Heart left ventricle (tissue), 16 donors: ENCODE measurements at regions not wholly inside any gene's neighbourhood (a gene's known extent, or its start where the extent isn't known, plus 50 kb on each side); places are given as distances from the start of the nearest gene placed in this dataset.

Experiments used
- ATAC-seq, 4 donors: fragments of 200-7000 bp; cut with Tn5 transposase; one replicate each; pipeline ENCODE4 v1.9.1; 2020 to 2022; ENCODE audit warnings: moderate library complexity in 4 of 4, mild to moderate bottlenecking in 3 of 4, moderate number of reproducible peaks in 1 of 4
- DNase-seq, 5 donors: peaks; one replicate each; pipeline ENCODE4 v3.0.0-alpha.2; 2020
- H3K27ac ChIP-seq, 12 donors: fragments of 200-600 bp; sonication (generic) in 4 of 12; one replicate each; pipeline versions ENCODE4 v1.5.0 to v1.8.0; 2016 to 2022; ENCODE audit warnings: mild to moderate bottlenecking in 2 of 12
- H3K27me3 ChIP-seq, 9 donors: fragments of 200-600 bp; sonication (generic) in 2 of 9; one replicate each; pipeline versions ENCODE4 v1.5.1 to v1.8.0; 2016 to 2022; ENCODE audit warnings: mild to moderate bottlenecking in 3 of 9
- H3K36me3 ChIP-seq, 9 donors: fragments of 200-600 bp; sonication (generic) in 2 of 9; one replicate each; pipeline versions ENCODE4 v1.5.0 to v1.8.0; 2018 to 2022; ENCODE audit warnings: mild to moderate bottlenecking in 2 of 9
- H3K4me1 ChIP-seq, 12 donors: fragments of 200-600 bp; sonication (generic) in 4 of 12; one replicate each; pipeline versions ENCODE4 v1.5.0 to v1.8.0; 2016 to 2022; ENCODE audit warnings: mild to moderate bottlenecking in 3 of 12
- H3K4me3 ChIP-seq, 12 donors: fragments of 200-600 bp; sonication (generic) in 4 of 12; one replicate each; pipeline versions ENCODE4 v1.5.0 to v1.8.0; 2017 to 2022; ENCODE audit warnings: mild to moderate bottlenecking in 9 of 12, moderate library complexity in 4 of 12
- H3K9me3 ChIP-seq, 12 donors: fragments of 200-600 bp; sonication (generic) in 4 of 12; one replicate each; pipeline versions ENCODE4 v1.5.0 to v1.8.0; 2016 to 2022; ENCODE audit warnings: mild to moderate bottlenecking in 1 of 12
- POLR2A ChIP-seq, 2 donors: fragments of 450-650 bp; IDR thresholded peaks; one replicate each; pipeline ENCODE4 v1.6.1; 2017; ENCODE audit warnings: antibody characterized with exemption in 2 of 2, mild to moderate bottlenecking in 2 of 2, moderate library complexity in 2 of 2
- WGBS, 4 donors: extraction: QIAGEN DNeasy Blood & Tissue Kit in 2 of 4; methylation state at CpG; one replicate each; pipeline versions ENCODE4 v1.1.5 to v1.1.7; 2013 to 2018; 5-methylcytosine and 5-hydroxymethylcytosine counted together
- intact Hi-C, 10 donors: fragments of 100-400 bp; cut with DNase I; formaldehyde crosslinking; loops; one replicate each; pipeline versions ENCODE4 v1.11.1 to v1.14.2; 2022
- TF ChIP-seq, protein P1 (sequence below), 12 donors: fragments of 200-600 bp; sonication (generic) in 4 of 12; IDR thresholded peaks; one replicate each; pipeline versions ENCODE4 v1.5.0 to v1.8.0; 2018 to 2022; ENCODE audit warnings: antibody characterized with exemption in 12 of 12, mild to moderate bottlenecking in 5 of 12
- donor health status: ischemic (EF 13 %, LVEDD 7.1; RV severe dilation, severe dysfunction).
- donor health status: healthy with polysubstance abuse.
- donor health status: DM: no; HTN: yes; CAD: no.
- donor health status: DM: no; HTN: no; CAD: no.
- donor health status: ischemic (EF 25% LVEDD 6.9; RV normal size, moderate dysfunction).
- donor health status: ischemic (EF 25% LVEDD 5.7; RV mildly dilated, moderate dysfunction).
- donor health status: healthy.
- donor health status: DM: yes; HTN: yes; CAD: no.
- donor health status: ischemic (EF 35%, LVEDD 5.7; RV mildly dilated, moderate dysfunction).
- donor health status: nonischemic (EF 11% LVEDD 7.7; RV severe dilation, severe dysfunction).
- donor health status: DM: yes; HTN: yes; CAD: no.
- donor health status: PGD.
- donor health status: ischemic (EF 29% LVEDD 5.4; RV normal size, mild dysfunction).
- donor health status: nonischemic (EF 23%, LVEDD 6.1; RV moderate dilation, normal function).

GRCh38 chr4:140316799-140317198 is 56.6 kb upstream of the SCOC start:
- Histone ChIP-seq H3K27me3 (no peaks in the 10 kb centered on the region), H3K4me3 (no peak overlapping the region), H3K27ac (no peak overlapping the region), H3K36me3 (no peaks in the 10 kb centered on the region), H3K4me1 (peaks cover 0 to 4% (median 0%) of the 10 kb centered on the region in 12 donors), H3K9me3 (peaks cover 0 to 11% (median 0%) of the 10 kb centered on the region in 12 donors)
- ATAC-seq (no peak), DNase-seq (no peak)
- no peak for TF ChIP-seq POLR2A (IDR thresholded peaks at IDR 0.05)
- TF ChIP-seq, protein P1, sequence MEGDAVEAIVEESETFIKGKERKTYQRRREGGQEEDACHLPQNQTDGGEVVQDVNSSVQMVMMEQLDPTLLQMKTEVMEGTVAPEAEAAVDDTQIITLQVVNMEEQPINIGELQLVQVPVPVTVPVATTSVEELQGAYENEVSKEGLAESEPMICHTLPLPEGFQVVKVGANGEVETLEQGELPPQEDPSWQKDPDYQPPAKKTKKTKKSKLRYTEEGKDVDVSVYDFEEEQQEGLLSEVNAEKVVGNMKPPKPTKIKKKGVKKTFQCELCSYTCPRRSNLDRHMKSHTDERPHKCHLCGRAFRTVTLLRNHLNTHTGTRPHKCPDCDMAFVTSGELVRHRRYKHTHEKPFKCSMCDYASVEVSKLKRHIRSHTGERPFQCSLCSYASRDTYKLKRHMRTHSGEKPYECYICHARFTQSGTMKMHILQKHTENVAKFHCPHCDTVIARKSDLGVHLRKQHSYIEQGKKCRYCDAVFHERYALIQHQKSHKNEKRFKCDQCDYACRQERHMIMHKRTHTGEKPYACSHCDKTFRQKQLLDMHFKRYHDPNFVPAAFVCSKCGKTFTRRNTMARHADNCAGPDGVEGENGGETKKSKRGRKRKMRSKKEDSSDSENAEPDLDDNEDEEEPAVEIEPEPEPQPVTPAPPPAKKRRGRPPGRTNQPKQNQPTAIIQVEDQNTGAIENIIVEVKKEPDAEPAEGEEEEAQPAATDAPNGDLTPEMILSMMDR (IDR thresholded peaks at IDR 0.05): no peak
- intact Hi-C loops: no loop called here
- 74 to 84% (median 77%) methylated on average over 5 of the region's 5 CpGs for WGBS, 4 donors

DNA sequence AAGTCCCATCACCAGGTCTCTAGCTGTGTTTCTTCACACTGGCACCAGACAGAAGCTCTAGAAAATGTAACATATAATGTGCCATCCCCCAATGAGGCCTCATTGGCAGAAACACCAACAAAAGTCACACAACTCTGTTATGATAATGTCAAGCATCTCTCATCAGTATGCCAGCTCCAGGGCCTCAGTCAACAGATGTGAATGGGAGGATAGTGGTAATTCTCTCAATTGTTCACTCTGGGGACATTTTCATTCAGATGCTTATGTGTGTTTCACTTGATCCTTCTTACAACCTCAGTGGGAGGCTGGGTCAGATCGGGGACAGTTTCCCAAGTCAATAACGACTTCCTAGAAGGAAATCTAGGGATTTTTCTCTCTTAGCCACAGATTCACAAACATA is 57.5 kb upstream of the SCOC start:
- Histone ChIP-seq H3K9me3 (peaks cover 0 to 3% (median 0%) of the 10 kb centered on the region in 12 donors), H3K4me1 (peaks cover 0 to 8% (median 0%) of the 10 kb centered on the region in 12 donors), H3K27me3 (no peaks in the 10 kb centered on the region), H3K27ac (no peak overlapping the region), H3K4me3 (no peak overlapping the region), H3K36me3 (no peaks in the 10 kb centered on the region)
- TF ChIP-seq, protein P1 (IDR thresholded peaks at IDR 0.05): no peak
- TF ChIP-seq POLR2A (IDR thresholded peaks at IDR 0.05): no peak
- DNase-seq (no peak), ATAC-seq (no peak)
- intact Hi-C loops: no loop called here
- 64 to 81% (median 69%) methylated on average over 2 of the region's 2 CpGs for WGBS, 4 donors

DNA sequence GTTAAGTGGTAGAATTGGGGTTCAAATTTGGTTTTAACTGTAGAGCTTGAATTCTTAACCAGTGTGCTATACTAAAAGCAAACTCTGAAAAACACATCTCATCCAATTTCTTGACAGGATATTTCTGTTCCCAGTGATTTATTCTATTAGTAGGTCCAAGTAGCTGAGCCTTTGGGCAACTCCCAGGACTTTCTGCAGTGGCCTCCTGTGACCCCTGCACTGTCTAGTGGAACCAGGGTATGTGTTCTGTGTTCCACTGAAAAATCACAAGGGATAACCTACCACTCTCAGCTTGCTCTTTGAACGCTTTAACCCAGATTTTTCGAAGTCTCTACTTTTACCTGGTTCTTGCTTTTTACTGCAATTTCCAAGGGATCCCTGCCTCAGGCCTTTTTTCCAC is 58.0 kb upstream of the SCOC start:
- H3K9me3 ChIP-seq: no peaks in the 10 kb centered on the region
- intact Hi-C loops: no loop called here
- H3K4me3 ChIP-seq: no peak overlapping the region
- no peaks in the 10 kb centered on the region for H3K36me3 ChIP-seq
- TF ChIP-seq, protein P1 (IDR thresholded peaks at IDR 0.05): no peak
- TF ChIP-seq POLR2A (IDR thresholded peaks at IDR 0.05): no peak
- H3K27ac ChIP-seq: no peak overlapping the region
- DNase-seq: no peak
- H3K27me3 ChIP-seq: no peaks in the 10 kb centered on the region
- WGBS, 4 donors: 84 to 96% (median 95%) methylated on average over 2 of the region's 2 CpGs
- ATAC-seq: no peak
- peaks cover 0 to 9% (median 0%) of the 10 kb centered on the region in 12 donors for H3K4me1 ChIP-seq

DNA sequence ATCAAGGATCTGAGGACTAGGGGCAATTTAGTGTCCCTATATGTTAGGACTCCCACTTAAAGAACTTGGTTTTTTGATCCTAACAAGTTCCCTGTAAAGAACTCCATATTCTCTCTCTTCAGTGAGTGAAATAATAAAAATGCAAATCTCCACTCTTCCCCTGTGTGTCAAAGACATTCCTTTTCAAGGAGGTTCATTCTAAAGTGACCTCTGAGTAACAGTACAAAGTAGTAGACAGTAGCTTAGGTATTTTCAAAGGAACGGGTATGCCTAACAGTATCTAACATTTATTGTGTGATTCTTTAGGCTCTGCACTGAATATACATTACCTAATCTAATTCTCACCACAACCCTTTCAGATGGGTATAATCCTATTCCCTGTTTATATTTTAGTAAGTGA is 58.4 kb upstream of the SCOC start:
- DNase-seq (no peak), ATAC-seq (no peak)
- Histone ChIP-seq H3K27ac (no peak overlapping the region), H3K4me1 (peaks cover 0 to 9% (median 0%) of the 10 kb centered on the region in 12 donors), H3K9me3 (no peaks in the 10 kb centered on the region), H3K36me3 (no peaks in the 10 kb centered on the region), H3K27me3 (no peaks in the 10 kb centered on the region), H3K4me3 (no peak overlapping the region)
- intact Hi-C loops: no loop called here
- WGBS, 4 donors: 82 to 96% (median 94%) methylated on average over 1 of the region's 1 CpG
- TF ChIP-seq, protein P1 (IDR thresholded peaks at IDR 0.05): no peak
- no peak for TF ChIP-seq POLR2A (IDR thresholded peaks at IDR 0.05)
